ENCODE measurements at regions not wholly inside any gene's neighbourhood (a gene's known extent, or its start where the extent isn't known, plus 50 kb on each side); places are given as distances from the start of the nearest gene placed in this dataset.

DNA sequence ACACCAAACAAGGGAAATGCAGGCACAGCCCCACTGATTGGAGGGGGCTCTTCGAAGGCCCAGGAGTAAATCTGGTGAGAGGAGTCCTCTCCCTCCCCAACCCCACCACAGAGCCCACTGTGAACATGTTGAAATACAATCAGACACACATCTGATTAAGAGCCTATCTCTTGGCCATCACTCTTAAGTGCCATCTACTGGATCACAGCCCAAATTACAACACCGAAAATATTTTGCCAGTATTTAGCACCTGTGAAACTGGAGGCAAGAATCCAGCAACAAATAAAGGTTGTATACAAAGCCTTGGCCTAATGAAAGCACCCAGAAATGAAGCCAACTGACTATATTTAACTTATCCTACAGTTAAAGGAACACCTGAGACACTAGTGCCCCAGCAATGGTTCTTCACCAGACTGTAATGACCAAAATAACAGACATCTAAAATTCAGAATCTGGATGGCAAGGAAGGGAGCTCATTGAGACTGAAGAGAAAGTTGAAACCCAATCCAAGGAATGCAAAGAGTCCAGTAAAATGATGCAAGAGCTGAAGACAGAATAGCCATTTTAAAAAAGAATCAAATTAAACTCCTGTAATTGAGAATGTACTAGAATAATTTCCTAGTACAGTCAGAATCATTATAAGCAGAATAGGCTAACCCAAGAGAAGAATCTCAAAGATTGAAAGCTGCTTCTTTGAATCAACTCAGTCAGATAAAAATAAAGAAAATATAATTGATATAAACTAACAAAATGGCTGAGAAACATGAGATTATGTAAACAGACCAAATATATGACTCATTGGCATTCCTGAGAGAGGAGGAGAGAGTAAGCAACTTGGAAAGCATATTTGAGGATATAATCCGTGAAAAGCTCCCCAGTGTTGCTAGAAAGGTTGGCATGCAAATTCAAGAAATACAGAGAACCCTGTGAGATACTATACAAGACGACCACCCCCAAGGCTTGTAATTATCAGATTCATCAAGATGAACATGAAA lies 1117.0 kb downstream of the FLRT2 start:
- no peak for TF ChIP-seq POLR2A (IDR thresholded peaks at IDR 0.05)
- TF ChIP-seq, protein P1, sequence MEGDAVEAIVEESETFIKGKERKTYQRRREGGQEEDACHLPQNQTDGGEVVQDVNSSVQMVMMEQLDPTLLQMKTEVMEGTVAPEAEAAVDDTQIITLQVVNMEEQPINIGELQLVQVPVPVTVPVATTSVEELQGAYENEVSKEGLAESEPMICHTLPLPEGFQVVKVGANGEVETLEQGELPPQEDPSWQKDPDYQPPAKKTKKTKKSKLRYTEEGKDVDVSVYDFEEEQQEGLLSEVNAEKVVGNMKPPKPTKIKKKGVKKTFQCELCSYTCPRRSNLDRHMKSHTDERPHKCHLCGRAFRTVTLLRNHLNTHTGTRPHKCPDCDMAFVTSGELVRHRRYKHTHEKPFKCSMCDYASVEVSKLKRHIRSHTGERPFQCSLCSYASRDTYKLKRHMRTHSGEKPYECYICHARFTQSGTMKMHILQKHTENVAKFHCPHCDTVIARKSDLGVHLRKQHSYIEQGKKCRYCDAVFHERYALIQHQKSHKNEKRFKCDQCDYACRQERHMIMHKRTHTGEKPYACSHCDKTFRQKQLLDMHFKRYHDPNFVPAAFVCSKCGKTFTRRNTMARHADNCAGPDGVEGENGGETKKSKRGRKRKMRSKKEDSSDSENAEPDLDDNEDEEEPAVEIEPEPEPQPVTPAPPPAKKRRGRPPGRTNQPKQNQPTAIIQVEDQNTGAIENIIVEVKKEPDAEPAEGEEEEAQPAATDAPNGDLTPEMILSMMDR (IDR thresholded peaks at IDR 0.05), result no peak

All from esophagus squamous epithelium (tissue), 4 donors.